Thoracic aorta (tissue), 2 donors: ENCODE measurements at regions not wholly inside any gene's neighbourhood (a gene's known extent, or its start where the extent isn't known, plus 50 kb on each side); places are given as distances from the start of the nearest gene placed in this dataset.
A peak's percentile ranks its signal among the peaks of the same experiment; 100 is the strongest.

Experiments used
- ATAC-seq: fragments of 150-250 bp; one replicate; pipeline ENCODE4 v1.8.0; 2017; ENCODE audit warnings: low read depth; ENCODE audit not compliant: insufficient number of reproducible peaks, low FRiP score
- DNase-seq: peaks from one replicate; pipeline ENCODE4 v3.0.0-alpha.2; 2020; ENCODE audit warnings: low spot score
- H3K27ac ChIP-seq, 2 donors: fragments of 200-600 bp; sonication (generic); 1 replicate in 1 of 2; 2 replicates in 1 of 2; pipeline ENCODE4 v1.5.1; 2016; ENCODE audit warnings: mild to moderate bottlenecking in 2 of 2, moderate library complexity in 2 of 2
- H3K27me3 ChIP-seq: fragments of 200-600 bp; sonication (generic); replicated peaks from 2 replicates; pipeline ENCODE4 v1.6.0; 2016; ENCODE audit warnings: mild to moderate bottlenecking; ENCODE audit not compliant: insufficient read depth
- H3K36me3 ChIP-seq: fragments of 200-600 bp; sonication (generic); one replicate; pipeline ENCODE4 v1.5.1; 2016
- H3K4me1 ChIP-seq, 2 donors: fragments of 200-600 bp; sonication (generic); 1 replicate in 1 of 2; 2 replicates in 1 of 2; pipeline versions ENCODE4 v1.5.1 to v1.6.0; 2016; ENCODE audit warnings: low read depth in 2 of 2, mild to moderate bottlenecking in 1 of 2; ENCODE audit not compliant: control insufficient read depth in 1 of 2
- H3K4me3 ChIP-seq: fragments of 200-600 bp; sonication (generic); 2 replicates; pipeline ENCODE4 v1.5.1; 2016; ENCODE audit warnings: mild to moderate bottlenecking
- H3K9me3 ChIP-seq: fragments of 200-600 bp; sonication (generic); 2 replicates; pipeline ENCODE4 v1.5.1; 2016
- CTCF ChIP-seq: fragments of 200-600 bp; sonication (generic); IDR thresholded peaks from one replicate; pipeline ENCODE4 v1.5.1; 2019; ENCODE audit warnings: antibody characterized with exemption

DNA sequence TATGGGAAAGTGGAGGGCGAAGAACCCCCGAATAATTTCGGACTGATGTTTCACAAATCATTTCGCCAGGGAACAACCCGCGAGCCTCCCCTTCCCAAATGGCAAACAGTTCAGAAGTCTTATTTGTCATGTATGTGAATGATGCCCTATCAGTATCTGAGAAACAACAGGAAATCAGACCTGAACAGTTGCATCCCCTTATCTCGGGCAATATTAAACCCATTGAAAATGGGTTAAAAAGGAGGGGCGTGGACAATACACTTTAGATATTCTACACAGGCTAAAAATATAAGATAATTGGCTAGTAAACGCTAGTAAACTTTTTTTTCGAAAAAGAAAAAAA is 1003.3 kb upstream of the NR2F2 start:
- TF ChIP-seq CTCF: no peak
- H3K27me3 ChIP-seq: no peaks in the 10 kb centered on the region
- no peak overlapping the region for H3K27ac ChIP-seq
- H3K9me3 ChIP-seq: no peaks in the 10 kb centered on the region
- ATAC-seq (no peak), DNase-seq (no peak)
- no peaks in the 10 kb centered on the region for H3K36me3 ChIP-seq
- H3K4me1 ChIP-seq: peaks cover 0 to 9% of the 10 kb centered on the region in 2 donors
- H3K4me3 ChIP-seq: peak overlapping the region; percentile 77

GRCh38 chr15:95327661-95328060 is 1002.8 kb upstream of the NR2F2 start:
- TF ChIP-seq CTCF: no peak
- Histone ChIP-seq H3K4me1 (peaks cover 0 to 9% of the 10 kb centered on the region in 2 donors), H3K4me3 (no peak overlapping the region), H3K27ac (no peak overlapping the region), H3K9me3 (no peaks in the 10 kb centered on the region), H3K36me3 (no peaks in the 10 kb centered on the region), H3K27me3 (no peaks in the 10 kb centered on the region)
- ATAC-seq (no peak), DNase-seq (no peak)

GRCh38 chr15:95328559-95328958 is 1001.9 kb upstream of the NR2F2 start:
- ATAC-seq (no peak), DNase-seq (no peak)
- Histone ChIP-seq H3K9me3 (no peaks in the 10 kb centered on the region), H3K4me3 (no peak overlapping the region), H3K27me3 (no peaks in the 10 kb centered on the region), H3K4me1 (peaks cover 0 to 9% of the 10 kb centered on the region in 2 donors), H3K27ac (no peak overlapping the region), H3K36me3 (no peaks in the 10 kb centered on the region)
- no peak for TF ChIP-seq CTCF

DNA sequence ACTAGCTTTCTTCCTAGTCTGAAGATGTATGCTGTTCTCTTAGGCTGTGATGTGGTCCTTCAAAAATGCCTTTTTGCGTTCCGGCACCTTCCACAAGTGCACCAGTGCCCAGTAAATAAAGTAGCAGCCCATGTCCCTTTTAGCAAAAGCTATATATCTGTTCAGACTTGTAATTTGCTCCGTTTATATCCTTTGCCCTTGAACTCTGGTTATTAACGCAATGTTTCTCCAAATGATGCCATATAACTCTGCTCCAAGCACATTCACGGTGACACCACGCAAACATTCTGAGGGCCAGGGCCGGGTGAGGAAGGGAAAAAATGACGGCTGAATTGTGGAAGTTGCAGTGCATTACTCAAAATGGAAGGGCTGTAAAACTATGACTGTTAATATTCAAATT is 1001.1 kb upstream of the NR2F2 start:
- no peak for DNase-seq
- Histone ChIP-seq H3K4me1 (peaks cover 0 to 9% of the 10 kb centered on the region in 2 donors), H3K4me3 (no peak overlapping the region), H3K36me3 (no peaks in the 10 kb centered on the region), H3K9me3 (no peaks in the 10 kb centered on the region), H3K27me3 (no peaks in the 10 kb centered on the region), H3K27ac (no peak overlapping the region)
- no peak for TF ChIP-seq CTCF
- no peak for ATAC-seq

DNA sequence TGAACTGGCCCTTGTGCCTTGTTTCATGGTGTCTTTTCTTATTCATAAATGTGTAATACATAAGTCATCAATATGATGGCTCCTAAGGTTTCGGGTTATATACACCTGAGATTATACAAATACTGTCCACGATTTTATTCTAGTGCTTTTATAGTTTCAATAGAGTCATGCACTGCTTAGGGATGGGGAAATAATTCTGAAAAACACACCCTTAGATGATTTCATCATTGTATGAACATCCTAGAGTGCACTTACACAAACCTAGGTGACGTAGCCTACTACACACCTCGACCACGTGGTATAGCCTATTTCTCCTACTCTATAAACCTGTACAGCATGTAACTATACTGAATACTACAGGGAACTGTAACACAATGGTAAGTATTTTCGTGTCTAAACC is 988.8 kb upstream of the NR2F2 start:
- Histone ChIP-seq H3K27ac (no peak overlapping the region), H3K4me3 (no peak overlapping the region), H3K4me1 (no peaks in the 10 kb centered on the region), H3K27me3 (no peaks in the 10 kb centered on the region), H3K36me3 (no peaks in the 10 kb centered on the region), H3K9me3 (no peaks in the 10 kb centered on the region)
- TF ChIP-seq CTCF: no peak
- ATAC-seq: no peak
- no peak for DNase-seq
